GM21786 (cell line): ENCODE measurements at regions not wholly inside any gene's neighbourhood (a gene's known extent, or its start where the extent isn't known, plus 50 kb on each side); places are given as distances from the start of the nearest gene placed in this dataset.

Source experiments
- ATAC-seq: cut with Tn5 transposase; IDR thresholded peaks from one replicate; pipeline ENCODE4 v1.9.1; 2021; ENCODE audit not compliant: unreplicated experiment

GRCh38 chr6:144335311-144335861, 50.3 kb downstream of the UTRN start:
- ATAC-seq: no peak

- peak; percentile 66 for ATAC-seq
Measured at GRCh38 chr6:144335914-144336313, 50.8 kb downstream of the UTRN start.

- ATAC-seq: no peak
Measured at GRCh38 chr6:144336900-144337299, 51.8 kb downstream of the UTRN start.

- no peak for ATAC-seq
Measured at GRCh38 chr6:144338474-144338873, 53.3 kb downstream of the UTRN start.

GRCh38 chr6:144338951-144339700, 54.0 kb downstream of the UTRN start:
- no peak for ATAC-seq

GRCh38 chr6:144339859-144340452, 54.8 kb downstream of the UTRN start:
- no peak for ATAC-seq

GRCh38 chr6:144340541-144341371, 55.6 kb downstream of the UTRN start:
- ATAC-seq: no peak

GRCh38 chr6:144341831-144342527, 56.8 kb downstream of the UTRN start:
- no peak for ATAC-seq

- peak; percentile 38 for ATAC-seq
Measured at GRCh38 chr6:144343701-144344428, 58.7 kb downstream of the UTRN start.

GRCh38 chr6:144344646-144345045, 59.5 kb downstream of the UTRN start:
- ATAC-seq: peak; percentile 41

GRCh38 chr6:144345451-144345850, 60.3 kb downstream of the UTRN start:
- ATAC-seq: no peak

- ATAC-seq: no peak
Measured at GRCh38 chr6:144346719-144347447, 61.7 kb downstream of the UTRN start.

GRCh38 chr6:144347448-144347759, 62.3 kb downstream of the UTRN start:
- no peak for ATAC-seq

GRCh38 chr6:144347933-144348332, 62.8 kb downstream of the UTRN start:
- no peak for ATAC-seq

GRCh38 chr6:144349690-144350527, 64.8 kb downstream of the UTRN start:
- peak; percentile 45 for ATAC-seq

GRCh38 chr6:144350528-144350880, 65.4 kb downstream of the UTRN start:
- no peak for ATAC-seq

- no peak for ATAC-seq
Measured at GRCh38 chr6:144351379-144352127, 66.4 kb downstream of the UTRN start.

GRCh38 chr6:144352331-144352730, 67.2 kb downstream of the UTRN start:
- peak; percentile 36 for ATAC-seq
